CD4-positive, alpha-beta T cell treated with Interleukin-15 for 4 hours (primary cell): ENCODE measurements at regions not wholly inside any gene's neighbourhood (a gene's known extent, or its start where the extent isn't known, plus 50 kb on each side); places are given as distances from the start of the nearest gene placed in this dataset.

Experiments used
- DNase-seq: peaks from one replicate; pipeline ENCODE4 v3.0.0-alpha.2; 2020; ENCODE audit warnings: low spot score

- no peak for DNase-seq
These were observed 614.8 kb upstream of the AGA start for GRCh38 chr4:178056996-178057395.

- no peak for DNase-seq
These were observed 621.3 kb upstream of the AGA start for GRCh38 chr4:178063568-178063967.

GRCh38 chr4:178066338-178066941, 624.2 kb upstream of the AGA start:
- no peak for DNase-seq

- no peak for DNase-seq
These were observed 625.9 kb upstream of the AGA start for GRCh38 chr4:178068136-178068535.

- no peak for DNase-seq
These were observed 627.9 kb upstream of the AGA start for GRCh38 chr4:178070163-178070562.

- DNase-seq: no peak
These were observed 638.1 kb upstream of the AGA start for GRCh38 chr4:178080312-178080711.

GRCh38 chr4:178081176-178081575, 638.9 kb upstream of the AGA start:
- DNase-seq: no peak

- DNase-seq: no peak
These were observed 639.7 kb upstream of the AGA start for GRCh38 chr4:178081896-178082295.

- DNase-seq: no peak
These were observed 640.7 kb upstream of the AGA start for GRCh38 chr4:178082906-178083305.

- no peak for DNase-seq
These were observed 641.7 kb upstream of the AGA start for GRCh38 chr4:178083968-178084367.

- DNase-seq: no peak
These were observed 644.1 kb upstream of the AGA start for GRCh38 chr4:178086320-178086719.

GRCh38 chr4:178090640-178091411, 648.6 kb upstream of the AGA start:
- DNase-seq: no peak

- no peak for DNase-seq
These were observed 659.9 kb upstream of the AGA start for GRCh38 chr4:178102139-178102538.

- no peak for DNase-seq
These were observed 663.0 kb upstream of the AGA start for GRCh38 chr4:178105242-178105641.

- no peak for DNase-seq
These were observed 694.6 kb upstream of the AGA start for GRCh38 chr4:178136736-178137345.

- no peak for DNase-seq
These were observed 695.7 kb upstream of the AGA start for GRCh38 chr4:178137732-178138471.

- DNase-seq: no peak
These were observed 696.3 kb upstream of the AGA start for GRCh38 chr4:178138491-178138890.

- DNase-seq: no peak
These were observed 698.2 kb upstream of the AGA start for GRCh38 chr4:178140326-178140915.

- DNase-seq: no peak
These were observed 700.5 kb upstream of the AGA start for GRCh38 chr4:178142724-178143123.

- DNase-seq: no peak
These were observed 705.9 kb upstream of the AGA start for GRCh38 chr4:178148106-178148505.

GRCh38 chr4:178165251-178165950, 723.2 kb upstream of the AGA start:
- DNase-seq: no peak

- DNase-seq: no peak
These were observed 723.7 kb upstream of the AGA start for GRCh38 chr4:178165951-178166308.
